ENCODE measurements at regions not wholly inside any gene's neighbourhood (a gene's known extent, or its start where the extent isn't known, plus 50 kb on each side); places are given as distances from the start of the nearest gene placed in this dataset.
"Not testable (repeated sequence)": the region's sequence is repeated elsewhere in the genome, so short reads cannot be mapped to it uniquely, and the experiment has no call there.

- no peak for DNase-seq
Measured at GRCh38 chr18:51525453-51526225, 328.2 kb upstream of the MEX3C start.

- no peak for DNase-seq
Measured at GRCh38 chr18:51527826-51528225, 330.3 kb upstream of the MEX3C start.

- no peak for DNase-seq
Measured at GRCh38 chr18:51531501-51531900, 334.0 kb upstream of the MEX3C start.

DNA sequence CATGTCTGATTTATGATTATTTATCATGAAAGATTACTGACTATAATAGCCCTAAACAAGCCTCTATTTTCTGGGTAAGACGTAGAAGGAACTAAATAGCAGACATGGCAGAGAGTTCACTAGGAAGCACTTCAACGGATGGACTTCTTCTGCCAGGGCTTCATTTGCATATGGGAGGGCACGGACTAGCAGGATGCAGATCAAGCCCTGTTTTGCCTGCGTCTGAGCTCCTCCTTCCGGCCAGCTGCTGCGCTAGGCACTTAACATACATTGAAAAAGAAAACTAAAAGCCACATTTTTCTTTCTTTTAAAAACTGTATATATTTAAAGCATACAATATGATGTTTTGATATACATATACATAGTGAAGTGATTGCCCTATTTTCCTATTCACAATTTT lies 340.0 kb upstream of the MEX3C start:
- DNase-seq, result no peak

DNA sequence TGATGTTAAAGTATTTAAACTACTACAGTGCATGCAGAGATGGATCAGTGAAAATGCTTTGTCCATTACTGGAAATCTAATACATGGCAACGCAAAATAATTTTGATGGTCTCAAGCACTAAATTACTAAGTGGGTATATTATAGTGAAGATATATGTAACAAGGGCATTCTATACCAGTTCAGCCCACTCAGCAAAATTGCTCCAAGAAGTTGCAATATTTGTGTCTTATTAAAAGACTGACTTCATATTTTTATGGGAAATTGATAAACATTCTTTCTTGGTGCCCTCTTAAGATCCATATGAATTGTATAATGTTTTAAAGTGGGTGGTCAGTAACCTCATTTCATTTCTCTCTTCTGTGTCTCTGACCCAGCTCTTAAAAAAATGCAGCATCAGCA lies 343.1 kb upstream of the MEX3C start:
- DNase-seq, result no peak

DNA sequence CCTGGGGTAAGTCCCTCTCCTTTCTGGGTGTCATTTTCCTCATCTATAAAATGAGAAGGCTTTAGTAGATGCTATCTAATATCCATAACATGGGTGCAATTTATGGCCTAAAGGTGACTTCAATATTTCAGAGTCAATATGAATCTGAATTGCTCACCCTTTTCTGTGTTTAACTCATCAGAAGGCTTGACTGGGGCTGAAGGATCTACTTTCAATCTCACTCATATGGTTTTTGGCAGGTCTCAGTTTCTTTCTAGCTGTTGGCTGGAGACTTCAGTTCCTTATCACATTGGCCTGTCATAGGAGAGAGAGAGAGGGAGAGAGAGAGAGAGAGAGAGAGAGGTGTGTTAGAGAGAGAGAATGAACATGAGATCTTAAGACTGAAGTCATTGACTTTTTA lies 343.7 kb upstream of the MEX3C start:
- DNase-seq, result no peak

DNA sequence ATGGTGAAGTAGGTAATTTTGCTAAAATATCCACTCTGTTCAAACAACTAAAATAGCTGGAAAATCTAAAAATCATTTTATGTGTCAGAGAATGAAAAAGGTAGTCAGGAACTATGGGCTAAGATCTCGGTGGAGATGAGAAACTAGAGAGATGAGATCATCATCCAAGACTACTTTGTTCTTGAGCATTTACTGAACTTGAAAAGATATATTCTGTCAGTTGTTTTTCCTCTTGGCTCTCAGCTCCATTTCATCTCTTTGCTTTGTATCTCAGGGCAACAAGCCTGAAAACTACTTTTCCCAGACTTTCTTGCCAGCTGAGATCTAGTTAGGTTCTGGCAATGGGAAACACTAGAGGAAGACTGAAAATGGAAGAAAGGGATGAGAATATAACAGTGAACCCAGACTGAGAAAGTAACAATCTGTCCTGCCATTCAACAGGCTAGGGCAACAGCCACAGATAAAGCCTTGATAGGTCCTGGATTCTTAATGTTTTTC lies 346.2 kb upstream of the MEX3C start:
- DNase-seq, result no peak

DNA sequence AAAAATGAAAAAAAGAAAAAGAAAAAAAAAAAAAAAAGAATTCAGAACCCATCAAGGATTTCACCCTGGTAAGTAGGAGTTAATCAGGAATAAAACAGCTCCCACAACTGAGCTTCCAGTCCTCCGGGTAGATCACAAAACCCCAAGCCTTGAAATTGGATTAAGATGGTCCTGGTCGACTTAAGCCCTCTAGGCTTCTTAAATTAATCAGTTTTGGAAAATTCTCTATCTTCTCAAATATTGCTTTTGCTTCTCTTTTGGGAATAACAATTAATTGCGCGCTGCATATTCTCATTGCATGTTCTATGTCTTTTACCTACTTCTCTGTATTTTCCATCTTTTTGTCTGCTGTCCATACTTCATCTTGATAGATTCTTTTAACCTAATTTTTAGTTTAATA lies 348.0 kb upstream of the MEX3C start:
- DNase-seq, result no peak

- DNase-seq, result no peak
Measured at GRCh38 chr18:51559198-51559901, 361.9 kb upstream of the MEX3C start.

DNA sequence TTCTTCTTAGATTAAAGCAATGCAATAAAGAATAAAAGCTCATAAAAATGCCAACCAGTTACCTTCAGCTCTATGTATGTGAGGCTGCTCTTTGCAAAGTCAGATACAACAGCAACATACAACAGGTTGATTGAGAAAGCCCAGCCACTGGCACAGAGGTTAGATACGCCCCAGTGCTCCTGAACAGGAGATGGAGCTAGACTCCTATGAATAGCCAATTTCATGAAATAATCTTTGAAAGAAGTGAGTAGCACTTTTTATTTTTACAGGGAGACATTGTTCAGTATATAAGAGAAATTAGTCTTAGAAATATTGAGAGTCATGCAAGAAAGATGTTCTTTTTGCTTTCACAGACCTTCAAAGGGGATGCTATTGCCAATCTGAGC lies 362.4 kb upstream of the MEX3C start:
- DNase-seq, result no peak

- DNase-seq, result no peak
Measured at GRCh38 chr18:51561821-51562220, 364.3 kb upstream of the MEX3C start.

GRCh38 chr18:51562866-51563265 lies 365.4 kb upstream of the MEX3C start:
- DNase-seq, result no peak

DNA sequence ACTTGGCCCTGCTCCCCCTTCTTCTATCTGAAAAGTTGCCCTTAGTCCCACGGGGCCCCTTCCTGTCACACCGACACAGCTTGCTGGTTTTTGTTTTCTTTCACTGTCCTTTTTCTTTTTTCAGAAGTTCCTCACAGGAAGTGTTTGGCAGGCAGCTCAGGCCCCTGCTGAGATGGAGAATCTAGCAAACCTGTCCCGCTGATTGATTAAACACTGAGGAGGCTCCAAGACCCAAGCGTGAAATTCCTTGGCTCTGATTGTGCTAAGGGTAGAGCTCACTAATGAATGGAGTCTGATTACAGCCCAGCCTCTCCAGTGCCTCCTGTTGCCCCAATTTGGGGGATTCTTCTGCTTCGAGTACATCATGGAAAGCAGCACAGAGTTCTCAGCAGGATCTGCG lies 365.9 kb upstream of the MEX3C start:
- no peak for DNase-seq

DNA sequence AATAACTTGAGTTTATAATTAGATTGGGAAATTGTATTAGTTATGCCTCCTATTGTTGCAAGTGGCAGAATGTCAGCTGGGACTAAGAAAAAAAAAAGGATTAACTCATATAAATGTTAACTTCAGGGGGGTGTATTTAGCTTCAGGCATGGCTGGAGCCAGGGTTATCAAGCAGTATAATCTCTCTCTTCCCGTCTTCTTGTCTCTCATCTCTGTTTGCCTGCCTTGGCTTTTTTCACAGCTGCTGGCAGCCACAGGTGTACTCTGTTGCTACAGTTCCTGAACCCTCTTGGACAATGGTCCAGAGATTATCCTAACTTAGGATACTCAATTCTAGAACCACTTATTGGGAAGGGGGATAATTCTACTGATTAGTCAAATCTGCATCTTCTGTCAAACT lies 370.7 kb upstream of the MEX3C start:
- DNase-seq, result no peak

GRCh38 chr18:51569153-51569552 lies 371.7 kb upstream of the MEX3C start:
- DNase-seq, result no peak

- no peak for DNase-seq
Measured at GRCh38 chr18:51569561-51569960, 372.1 kb upstream of the MEX3C start.

- not testable (repeated sequence) for DNase-seq
Measured at GRCh38 chr18:51570071-51570470, 372.6 kb upstream of the MEX3C start.

- not testable (repeated sequence) for DNase-seq
Measured at GRCh38 chr18:51573886-51574285, 376.4 kb upstream of the MEX3C start.

DNA sequence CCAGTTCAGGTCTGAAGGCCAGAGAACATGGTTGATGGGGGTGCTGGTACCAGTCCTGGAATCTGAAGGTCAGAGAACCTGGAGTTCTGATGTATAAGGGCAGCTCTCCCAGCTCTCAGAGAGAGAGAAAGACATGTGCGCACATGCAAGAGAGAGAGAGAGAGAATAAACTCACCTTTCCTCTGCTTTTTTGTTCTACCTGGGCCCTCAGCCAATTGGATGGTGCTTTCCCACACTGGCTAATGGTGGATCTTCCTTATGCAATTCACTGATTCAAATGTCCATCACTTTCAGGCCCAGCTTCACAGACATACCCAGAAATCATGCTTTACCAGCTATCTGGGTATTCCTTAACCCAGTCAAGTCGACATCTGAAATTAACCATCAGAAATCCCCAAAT lies 377.7 kb upstream of the MEX3C start:
- no peak for DNase-seq

GRCh38 chr18:51578406-51578980 lies 381.0 kb upstream of the MEX3C start:
- DNase-seq, result no peak

DNA sequence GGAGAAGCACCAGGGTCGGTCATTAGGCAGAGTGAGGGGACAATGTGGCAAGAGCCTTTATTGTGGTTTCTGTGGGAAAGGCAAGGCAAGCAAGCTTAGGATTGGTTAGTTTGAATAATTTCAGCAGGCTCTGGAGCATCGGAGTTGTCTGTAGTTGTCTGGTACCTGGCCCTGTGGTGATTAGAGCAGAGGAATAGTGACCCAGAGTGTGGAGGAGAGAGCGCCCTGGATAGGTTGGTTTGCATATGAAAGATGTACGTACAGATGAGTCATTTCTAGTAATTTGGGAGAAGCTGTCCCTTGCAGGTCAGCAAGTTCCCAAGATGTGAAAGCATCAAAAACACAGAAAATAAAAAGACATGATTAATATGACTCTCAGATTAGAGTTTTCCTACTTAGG lies 383.1 kb upstream of the MEX3C start:
- no peak for DNase-seq

DNA sequence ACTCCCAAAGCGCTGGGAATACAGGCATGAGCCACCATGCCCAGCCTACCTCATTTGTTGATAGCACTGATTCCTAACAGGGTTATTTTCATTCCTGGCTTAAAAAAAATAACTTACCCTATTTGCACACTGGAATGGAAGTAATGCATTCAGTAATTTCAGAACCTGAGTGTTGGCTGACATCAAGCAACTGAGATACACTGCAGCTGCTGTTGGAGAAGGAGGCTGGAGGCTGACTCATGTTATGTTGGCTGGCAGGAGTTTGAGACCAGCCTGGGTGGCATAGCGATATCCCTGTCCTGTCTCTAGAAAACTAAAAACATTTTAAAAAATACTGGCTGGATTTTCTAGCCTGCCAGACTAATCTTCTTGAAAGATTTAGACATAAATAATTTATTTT lies 385.1 kb upstream of the MEX3C start:
- no peak for DNase-seq

DNA sequence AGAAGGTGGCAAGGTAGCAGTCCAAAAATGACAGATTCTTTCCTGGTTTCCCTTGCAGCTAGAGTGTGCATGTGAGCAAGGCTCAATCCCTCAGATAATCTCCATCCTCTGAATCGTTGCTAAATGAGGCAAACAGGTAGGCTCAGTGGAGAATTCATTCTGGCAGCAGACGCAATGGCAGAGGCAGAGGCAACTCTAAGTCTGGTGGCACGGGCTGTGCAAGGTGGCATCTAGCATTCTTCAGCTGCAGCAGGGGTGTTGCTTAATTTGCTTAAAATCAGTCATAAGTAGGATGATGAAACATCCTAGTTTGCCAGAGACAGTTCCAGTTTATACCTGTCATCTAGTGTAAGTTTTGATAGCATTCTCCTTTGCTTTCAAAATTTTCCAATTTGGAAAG lies 391.1 kb upstream of the MEX3C start:
- DNase-seq, result no peak

GRCh38 chr18:51593931-51594330 lies 396.4 kb upstream of the MEX3C start:
- no peak for DNase-seq
